H9 (cell line): ENCODE measurements at regions not wholly inside any gene's neighbourhood (a gene's known extent, or its start where the extent isn't known, plus 50 kb on each side); places are given as distances from the start of the nearest gene placed in this dataset.

Experiments used
- DNase-seq: peaks from one replicate; pipeline ENCODE4 v3.0.0-alpha.2; 2017
- H2AFZ ChIP-seq: one replicate; pipeline ENCODE4 v1.6.1; 2013; ENCODE audit warnings: mild to moderate bottlenecking, low read length, control low read depth, moderate library complexity
- H2AK5ac ChIP-seq: 2 replicates; pipeline ENCODE4 v1.6.1; 2013; ENCODE audit warnings: low read length, control low read depth, mixed read lengths; ENCODE audit not compliant: insufficient read length
- H2BK120ac ChIP-seq: one replicate; pipeline ENCODE4 v1.6.1; 2013; ENCODE audit warnings: low read depth, mild to moderate bottlenecking, low read length, control low read depth, inconsistent platforms; ENCODE audit not compliant: poor library complexity, severe bottlenecking
- H2BK12ac ChIP-seq: 2 replicates; pipeline ENCODE4 v1.6.1; 2013; ENCODE audit warnings: low read length, control low read depth, mixed read lengths, low read depth; ENCODE audit not compliant: insufficient read length
- H2BK15ac ChIP-seq: 2 replicates; pipeline ENCODE4 v1.6.1; 2013; ENCODE audit warnings: low read depth, low read length, control low read depth
- H2BK20ac ChIP-seq: one replicate; pipeline ENCODE4 v1.6.1; 2013; ENCODE audit warnings: low read depth, mild to moderate bottlenecking, low read length, control low read depth, inconsistent platforms; ENCODE audit not compliant: poor library complexity, severe bottlenecking
- H2BK5ac ChIP-seq: 2 replicates; pipeline ENCODE4 v1.6.1; 2013; ENCODE audit warnings: low read length, control low read depth, mixed read lengths; ENCODE audit not compliant: insufficient read length
- H3K14ac ChIP-seq: 2 replicates; pipeline ENCODE4 v1.6.1; 2013; ENCODE audit warnings: low read length, control low read depth; ENCODE audit not compliant: insufficient read depth
- H3K18ac ChIP-seq: 2 replicates; pipeline ENCODE4 v1.6.1; 2013; ENCODE audit warnings: low read depth, mild to moderate bottlenecking, mixed read lengths, low read length, control low read depth; ENCODE audit not compliant: insufficient read length
- H3K23ac ChIP-seq: 2 replicates; pipeline ENCODE4 v1.6.1; 2013; ENCODE audit warnings: low read length, control low read depth, mixed read lengths, low read depth; ENCODE audit not compliant: insufficient read length
- H3K23me2 ChIP-seq: 2 replicates; pipeline ENCODE4 v1.6.1; 2013; ENCODE audit warnings: low read depth, mild to moderate bottlenecking, mixed read lengths, low read length, control low read depth; ENCODE audit not compliant: insufficient read length, poor library complexity, severe bottlenecking
- H3K27ac ChIP-seq: 2 replicates; pipeline ENCODE4 v1.5.1; 2013; ENCODE audit warnings: low read length, control low read depth, mixed read lengths, low read depth; ENCODE audit not compliant: insufficient read length
- H3K27me3 ChIP-seq: 2 replicates; pipeline ENCODE4 v1.6.1; 2013; ENCODE audit warnings: low read length, control low read depth, inconsistent platforms; ENCODE audit not compliant: insufficient read depth
- H3K4ac ChIP-seq: 2 replicates; pipeline ENCODE4 v1.6.1; 2013; ENCODE audit warnings: low read depth, mild to moderate bottlenecking, control low read depth, inconsistent platforms, low read length, moderate library complexity
- H3K4me1 ChIP-seq: 2 replicates; pipeline ENCODE4 v1.6.1; 2013; ENCODE audit warnings: low read length, control low read depth, inconsistent platforms; ENCODE audit not compliant: insufficient read depth
- H3K4me2 ChIP-seq: 2 replicates; pipeline ENCODE4 v1.6.1; 2013; ENCODE audit warnings: low read length, control low read depth, mixed read lengths; ENCODE audit not compliant: insufficient read length, insufficient read depth
- H3K56ac ChIP-seq: 2 replicates; pipeline ENCODE4 v1.6.1; 2013; ENCODE audit warnings: low read depth, mild to moderate bottlenecking, mixed read lengths, low read length, control low read depth; ENCODE audit not compliant: insufficient read length
- H3K79me1 ChIP-seq: 2 replicates; pipeline ENCODE4 v1.6.1; 2013; ENCODE audit warnings: low read depth, mild to moderate bottlenecking, moderate library complexity, low read length, control low read depth, inconsistent platforms; ENCODE audit not compliant: insufficient read depth, poor library complexity, severe bottlenecking
- H3K79me2 ChIP-seq: 2 replicates; pipeline ENCODE4 v1.6.1; 2013; ENCODE audit warnings: low read length, control low read depth, inconsistent platforms; ENCODE audit not compliant: insufficient read depth
- H3K9ac ChIP-seq: 2 replicates; pipeline ENCODE4 v1.6.1; 2013; ENCODE audit warnings: low read length, control low read depth, mixed read lengths; ENCODE audit not compliant: insufficient read length; ENCODE audit errors: extremely low read depth
- H3K9me3 ChIP-seq: one replicate; pipeline ENCODE4 v1.6.1; 2013; ENCODE audit warnings: low read depth, low read length, inconsistent platforms; ENCODE audit not compliant: control insufficient read depth
- H3T11ph ChIP-seq: one replicate; pipeline ENCODE4 v1.6.1; 2013; ENCODE audit warnings: mild to moderate bottlenecking, low read length, control low read depth, inconsistent platforms
- H4K20me1 ChIP-seq: one replicate; pipeline ENCODE4 v1.6.1; 2013; ENCODE audit not compliant: control insufficient read depth, insufficient read length, insufficient read depth
- H4K5ac ChIP-seq: 2 replicates; pipeline ENCODE4 v1.6.1; 2013; ENCODE audit warnings: low read depth, mild to moderate bottlenecking, mixed read lengths, low read length, control low read depth; ENCODE audit not compliant: insufficient read length
- H4K8ac ChIP-seq: replicated peaks from 2 replicates; pipeline ENCODE4 v1.6.1; 2013; ENCODE audit warnings: low read length, control low read depth, mixed read lengths, low read depth; ENCODE audit not compliant: insufficient read length
- H4K91ac ChIP-seq: 2 replicates; pipeline ENCODE4 v1.6.1; 2013; ENCODE audit warnings: low read depth, mild to moderate bottlenecking, moderate library complexity, mixed read lengths, low read length, control low read depth; ENCODE audit not compliant: insufficient read length
- H3K27ac Mint-ChIP-seq, 3 experiments: 2 replicates in 2 of 3; 3 replicates in 1 of 3; pipeline ENCODE4 v1.8.0; 2020 to 2021; ENCODE audit warnings: mixed read lengths in 3 of 3, mild to moderate bottlenecking in 1 of 3, moderate library complexity in 1 of 3
- H3K27me3 Mint-ChIP-seq: 2 replicates; pipeline ENCODE4 v1.8.0; 2021; ENCODE audit warnings: low read depth, mild to moderate bottlenecking, moderate library complexity, mixed read lengths
- H3K36me3 Mint-ChIP-seq, 3 experiments: 2 replicates in 2 of 3; 3 replicates in 1 of 3; pipeline ENCODE4 v1.8.0; 2020 to 2021; ENCODE audit warnings: low read depth in 3 of 3, mixed read lengths in 3 of 3; ENCODE audit not compliant: insufficient read depth in 1 of 3
- H3K4me1 Mint-ChIP-seq, 2 experiments: 2 replicates each; pipeline ENCODE4 v1.8.0; 2020; ENCODE audit warnings: mixed read lengths in 2 of 2
- H3K4me3 Mint-ChIP-seq, 2 experiments: 2 replicates in 1 of 2; 3 replicates in 1 of 2; pipeline ENCODE4 v1.8.0; 2020 to 2021; ENCODE audit warnings: mild to moderate bottlenecking in 2 of 2, mixed read lengths in 2 of 2, moderate library complexity in 1 of 2
- H3K9me3 Mint-ChIP-seq, 2 experiments: 2 replicates in 1 of 2; 3 replicates in 1 of 2; pipeline ENCODE4 v1.8.0; 2020; ENCODE audit warnings: mild to moderate bottlenecking in 2 of 2, mixed read lengths in 2 of 2, moderate library complexity in 1 of 2
- WGBS: extraction: QIAGEN DNeasy Blood & Tissue Kit; methylation state at CpG from one replicate; pipeline ENCODE4 v1.1.7; 2013; ENCODE audit warnings: missing lambda C conversion rate, low lambda C conversion rate, mixed read lengths; ENCODE audit not compliant: insufficient read length; ENCODE audit errors: extremely low coverage; 5-methylcytosine and 5-hydroxymethylcytosine counted together
- TF ChIP-seq, protein P1 (sequence below): fragments of 200-600 bp; sonication (generic); conservative IDR thresholded peaks from 3 replicates; pipeline ENCODE4 v1.8.0; 2021; ENCODE audit warnings: antibody characterized with exemption, mild to moderate bottlenecking

DNA sequence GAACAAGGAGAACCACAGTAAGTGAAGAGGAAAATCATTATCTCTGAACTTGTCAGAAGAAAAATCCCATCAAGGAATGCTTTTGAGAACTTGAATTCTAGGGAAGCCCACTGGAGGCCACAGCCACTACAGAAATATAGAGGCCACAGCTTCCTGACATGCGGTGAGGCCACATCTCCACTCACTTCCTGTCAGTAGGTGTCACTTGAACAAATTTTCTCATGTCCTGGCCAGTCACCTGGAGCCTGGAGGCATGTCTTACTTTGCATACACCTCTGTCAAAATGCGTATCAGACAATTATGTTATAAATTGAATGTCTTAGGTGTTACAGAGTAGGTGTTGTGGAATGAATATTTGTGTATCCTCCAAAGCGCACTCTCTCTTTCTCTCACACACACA, 370.3 kb downstream of the DAD1 start:
- Histone ChIP-seq H4K20me1 (no peaks in the 10 kb centered on the region), H3K4me2 (no peak overlapping the region), H3K27me3 (no peaks in the 10 kb centered on the region), H3K9me3 (peaks cover 6% of the 10 kb centered on the region), H3K18ac (no peak overlapping the region), H3K27ac (no peak overlapping the region), H2BK20ac (no peak overlapping the region), H3K79me1 (no peaks in the 10 kb centered on the region), H3K14ac (no peak overlapping the region), H4K8ac (no peak overlapping the region), H2AFZ (no peak overlapping the region), H3K4me1 (no peaks in the 10 kb centered on the region), H3K9ac (no peak overlapping the region), H3K56ac (no peak overlapping the region), H3K23ac (no peak overlapping the region), H3K79me2 (no peaks in the 10 kb centered on the region), H3K4ac (no peak overlapping the region), H2AK5ac (no peak overlapping the region), H2BK15ac (no peak overlapping the region), H2BK5ac (no peak overlapping the region), H4K5ac (no peak overlapping the region), H2BK120ac (no peak overlapping the region), H2BK12ac (no peak overlapping the region), H4K91ac (no peak overlapping the region), H3K23me2 (no peaks in the 10 kb centered on the region), H3T11ph (no peak overlapping the region)
- Mint-ChIP-seq H3K27me3 (no peaks in the 10 kb centered on the region; the same call in 1 of the 2 replicates), H3K36me3 (peaks cover 0 to 3% (median 2%) of the 10 kb centered on the region in 3 experiments; a peak in 4 of 7 replicates), H3K27ac (no peak overlapping the region), H3K9me3 (peaks cover 12 to 20% of the 10 kb centered on the region in 2 experiments; a peak in 4 of 5 replicates), H3K4me3 (no peak overlapping the region), H3K4me1 (no peaks in the 10 kb centered on the region)
- DNase-seq, result no peak
- TF ChIP-seq, protein P1, sequence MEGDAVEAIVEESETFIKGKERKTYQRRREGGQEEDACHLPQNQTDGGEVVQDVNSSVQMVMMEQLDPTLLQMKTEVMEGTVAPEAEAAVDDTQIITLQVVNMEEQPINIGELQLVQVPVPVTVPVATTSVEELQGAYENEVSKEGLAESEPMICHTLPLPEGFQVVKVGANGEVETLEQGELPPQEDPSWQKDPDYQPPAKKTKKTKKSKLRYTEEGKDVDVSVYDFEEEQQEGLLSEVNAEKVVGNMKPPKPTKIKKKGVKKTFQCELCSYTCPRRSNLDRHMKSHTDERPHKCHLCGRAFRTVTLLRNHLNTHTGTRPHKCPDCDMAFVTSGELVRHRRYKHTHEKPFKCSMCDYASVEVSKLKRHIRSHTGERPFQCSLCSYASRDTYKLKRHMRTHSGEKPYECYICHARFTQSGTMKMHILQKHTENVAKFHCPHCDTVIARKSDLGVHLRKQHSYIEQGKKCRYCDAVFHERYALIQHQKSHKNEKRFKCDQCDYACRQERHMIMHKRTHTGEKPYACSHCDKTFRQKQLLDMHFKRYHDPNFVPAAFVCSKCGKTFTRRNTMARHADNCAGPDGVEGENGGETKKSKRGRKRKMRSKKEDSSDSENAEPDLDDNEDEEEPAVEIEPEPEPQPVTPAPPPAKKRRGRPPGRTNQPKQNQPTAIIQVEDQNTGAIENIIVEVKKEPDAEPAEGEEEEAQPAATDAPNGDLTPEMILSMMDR, result no peak
- no CpG with 5 or more reads among the region's 3 CpGs for WGBS
